CD4-positive, alpha-beta T cell (primary cell): ENCODE measurements at regions not wholly inside any gene's neighbourhood (a gene's known extent, or its start where the extent isn't known, plus 50 kb on each side); places are given as distances from the start of the nearest gene placed in this dataset.
A peak's percentile ranks its signal among the peaks of the same experiment; 100 is the strongest.
"Not testable (repeated sequence)": the region's sequence is repeated elsewhere in the genome, so short reads cannot be mapped to it uniquely, and the experiment has no call there.

Source experiments
- ATAC-seq: fragments of 200-7000 bp; cut with Tn5 transposase; one replicate; pipeline ENCODE4 v1.10.0; 2022; ENCODE audit warnings: mild to moderate bottlenecking; ENCODE audit not compliant: poor library complexity
- CTCF ChIA-PET: fragments of 350-600 bp; sonication (Branson Sonifier 250); formaldehyde crosslinking; loops from one replicate; lab custom pipeline; 2021; ENCODE audit warnings: antibody characterized with exemption, inconsistent platforms; lab: Charles Lee
- POLR2A ChIA-PET: fragments of 350-600 bp; sonication (Branson Sonifier 250); formaldehyde crosslinking; loops from one replicate; lab custom pipeline; 2021; ENCODE audit warnings: antibody characterized with exemption, inconsistent platforms; lab: Charles Lee
- DNase-seq, 14 experiments: peaks; one replicate each; pipeline ENCODE4 v3.0.0-alpha.2; 2013 to 2020; ENCODE audit warnings: mixed read lengths in 2 of 14
- H3K27ac ChIP-seq, 2 donors: one replicate each; pipeline versions ENCODE4 v1.5.1 to v1.7.0; 2013; ENCODE audit warnings: low read length in 2 of 2, low read depth in 1 of 2, mild to moderate bottlenecking in 1 of 2
- H3K27me3 ChIP-seq, 2 experiments: 1 replicate in 1 of 2; 2 replicates in 1 of 2; pipeline versions ENCODE4 v1.6.1 to v1.7.0; 2013; ENCODE audit warnings: low read length in 2 of 2, control low read depth in 1 of 2, mild to moderate bottlenecking in 1 of 2, moderate library complexity in 1 of 2; ENCODE audit not compliant: insufficient read depth in 2 of 2, control insufficient read depth in 1 of 2
- H3K36me3 ChIP-seq: one replicate; pipeline ENCODE4 v1.6.1; 2013; ENCODE audit warnings: low read length, control low read depth; ENCODE audit not compliant: insufficient read depth
- H3K4me1 ChIP-seq: one replicate; pipeline ENCODE4 v1.6.1; 2013; ENCODE audit warnings: low read length, control low read depth; ENCODE audit not compliant: insufficient read depth
- H3K4me3 ChIP-seq: one replicate; pipeline ENCODE4 v1.5.1; 2013; ENCODE audit warnings: mild to moderate bottlenecking, low read length, moderate library complexity
- H3K9me3 ChIP-seq, 2 experiments: 1 replicate in 1 of 2; 2 replicates in 1 of 2; pipeline versions ENCODE4 v1.6.1 to v1.7.0; 2013; ENCODE audit warnings: low read length in 2 of 2, mild to moderate bottlenecking in 2 of 2, control low read depth in 1 of 2, moderate library complexity in 1 of 2; ENCODE audit not compliant: control insufficient read depth in 1 of 2, insufficient read depth in 1 of 2
- H3K27ac Mint-ChIP-seq: one replicate; pipeline ENCODE4 v1.8.0; 2020; ENCODE audit warnings: mixed read lengths
- H3K27me3 Mint-ChIP-seq: one replicate; pipeline ENCODE4 v1.8.0; 2021; ENCODE audit warnings: mixed read lengths
- H3K36me3 Mint-ChIP-seq: one replicate; pipeline ENCODE4 v1.8.0; 2021; ENCODE audit warnings: low read depth, mixed read lengths
- H3K4me1 Mint-ChIP-seq: one replicate; pipeline ENCODE4 v1.8.0; 2021; ENCODE audit warnings: low read depth, mixed read lengths
- H3K4me3 Mint-ChIP-seq: one replicate; pipeline ENCODE4 v1.8.0; 2020; ENCODE audit warnings: mild to moderate bottlenecking, mixed read lengths
- H3K9me3 Mint-ChIP-seq: one replicate; pipeline ENCODE4 v1.8.0; 2020; ENCODE audit warnings: mixed read lengths
- intact Hi-C, 2 experiments: fragments of 100-400 bp; cut with DNase I in 1 of 2; cut with micrococcal nuclease in 1 of 2; formaldehyde crosslinking; loops; one replicate each; pipeline versions ENCODE4 v1.15.1 to v1.9.0; 2023 to 2025; cut with DNase I, micrococcal nuclease
- TF ChIP-seq, protein P1 (sequence below): fragments of 200-600 bp; IDR thresholded peaks from one replicate; pipeline ENCODE4 v1.8.0; 2022; ENCODE audit warnings: antibody characterized with exemption, mild to moderate bottlenecking

DNA sequence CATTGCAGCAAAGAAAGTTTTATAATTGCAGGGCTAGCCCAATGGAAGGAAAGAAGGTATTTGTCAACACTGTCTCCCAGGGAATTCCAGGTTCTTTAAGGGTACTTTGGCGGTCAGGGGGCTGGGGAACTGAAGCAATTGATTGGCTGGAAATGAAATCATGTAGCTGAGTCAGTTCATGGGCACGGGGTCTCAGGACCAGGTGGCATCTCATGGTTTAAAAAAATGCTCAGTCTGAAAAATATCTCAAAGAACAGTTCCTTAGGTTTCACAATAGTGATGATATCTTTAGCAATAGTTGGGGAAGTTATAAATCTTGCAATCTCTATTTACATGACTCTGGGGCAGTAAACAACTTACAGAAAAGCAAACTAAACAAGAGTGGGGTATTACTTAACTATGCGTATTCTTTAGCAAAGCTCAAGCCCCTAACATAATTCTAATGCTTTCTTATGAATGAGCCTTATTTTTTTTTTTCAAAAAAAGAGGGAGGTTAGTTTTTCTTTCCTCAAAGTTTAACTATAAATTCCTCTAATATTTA is 376.9 kb upstream of the NRG3 start:
- TF ChIP-seq, protein P1, sequence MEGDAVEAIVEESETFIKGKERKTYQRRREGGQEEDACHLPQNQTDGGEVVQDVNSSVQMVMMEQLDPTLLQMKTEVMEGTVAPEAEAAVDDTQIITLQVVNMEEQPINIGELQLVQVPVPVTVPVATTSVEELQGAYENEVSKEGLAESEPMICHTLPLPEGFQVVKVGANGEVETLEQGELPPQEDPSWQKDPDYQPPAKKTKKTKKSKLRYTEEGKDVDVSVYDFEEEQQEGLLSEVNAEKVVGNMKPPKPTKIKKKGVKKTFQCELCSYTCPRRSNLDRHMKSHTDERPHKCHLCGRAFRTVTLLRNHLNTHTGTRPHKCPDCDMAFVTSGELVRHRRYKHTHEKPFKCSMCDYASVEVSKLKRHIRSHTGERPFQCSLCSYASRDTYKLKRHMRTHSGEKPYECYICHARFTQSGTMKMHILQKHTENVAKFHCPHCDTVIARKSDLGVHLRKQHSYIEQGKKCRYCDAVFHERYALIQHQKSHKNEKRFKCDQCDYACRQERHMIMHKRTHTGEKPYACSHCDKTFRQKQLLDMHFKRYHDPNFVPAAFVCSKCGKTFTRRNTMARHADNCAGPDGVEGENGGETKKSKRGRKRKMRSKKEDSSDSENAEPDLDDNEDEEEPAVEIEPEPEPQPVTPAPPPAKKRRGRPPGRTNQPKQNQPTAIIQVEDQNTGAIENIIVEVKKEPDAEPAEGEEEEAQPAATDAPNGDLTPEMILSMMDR, result no peak
- no peaks in the 10 kb centered on the region for H3K36me3 Mint-ChIP-seq
- no peak overlapping the region for H3K27ac Mint-ChIP-seq
- H3K4me3 Mint-ChIP-seq, result no peak overlapping the region
- Histone ChIP-seq H3K27ac (no peak overlapping the region), H3K4me1 (no peaks in the 10 kb centered on the region), H3K4me3 (no peak overlapping the region), H3K9me3 (peaks cover 0 to 7% of the 10 kb centered on the region in 2 experiments), H3K36me3 (no peaks in the 10 kb centered on the region), H3K27me3 (no peaks in the 10 kb centered on the region)
- DNase-seq (no peak), ATAC-seq (no peak)
- H3K27me3 Mint-ChIP-seq, result no peaks in the 10 kb centered on the region
- ChIA-PET POLR2A (no interaction called here), CTCF (interaction anchor here (0.5 kb wide), 1 partner anchor 30 kb away, joined by 3 read pairs; no protein-coding TSS in a partner anchor)
- no peaks in the 10 kb centered on the region for H3K9me3 Mint-ChIP-seq
- intact Hi-C loops, result no loop called here
- H3K4me1 Mint-ChIP-seq, result no peaks in the 10 kb centered on the region

DNA sequence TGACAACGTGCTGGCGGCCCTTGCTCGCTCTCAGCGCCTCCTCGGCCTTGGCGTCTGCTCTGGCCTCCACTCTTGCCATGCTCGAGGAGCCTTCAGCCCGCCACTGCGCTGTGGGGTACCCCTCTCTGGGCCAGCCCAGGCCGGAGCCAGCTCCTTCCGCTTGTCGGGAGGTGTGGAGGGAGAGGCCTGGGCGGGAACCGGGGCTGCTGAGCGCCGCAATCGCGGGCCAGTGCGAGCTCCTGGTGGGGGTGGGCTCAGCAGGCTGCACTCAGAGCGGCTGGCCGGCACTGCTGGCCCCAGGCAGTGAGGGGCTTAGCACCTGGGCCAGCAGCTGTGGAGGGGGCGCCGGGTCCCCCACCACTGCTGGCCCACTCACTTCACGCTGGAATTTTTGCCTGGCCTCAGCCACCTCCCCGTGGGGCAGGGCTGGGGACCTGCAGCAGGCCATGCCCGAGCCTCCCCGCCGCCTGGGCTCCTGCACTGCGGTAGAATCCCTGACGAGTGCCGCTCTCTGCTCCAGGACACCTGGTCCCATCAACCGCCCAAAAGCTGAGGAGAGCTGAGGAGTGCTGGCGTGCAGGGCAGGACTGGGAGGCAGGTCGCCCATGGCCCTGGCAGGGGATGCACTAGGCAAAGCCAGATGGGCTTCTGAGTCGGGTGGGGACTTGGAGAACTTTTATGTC is 372.2 kb upstream of the NRG3 start:
- Histone ChIP-seq H3K9me3 (peaks cover 0 to 23% of the 10 kb centered on the region in 2 experiments), H3K4me1 (no peaks in the 10 kb centered on the region), H3K27me3 (no peaks in the 10 kb centered on the region), H3K4me3 (no peak overlapping the region), H3K36me3 (no peaks in the 10 kb centered on the region), H3K27ac (no peak overlapping the region)
- DNase-seq (peak in 1 of 14 experiments; percentile 5), ATAC-seq (no peak)
- H3K9me3 Mint-ChIP-seq, result peaks cover 4% of the 10 kb centered on the region
- H3K27me3 Mint-ChIP-seq, result no peaks in the 10 kb centered on the region
- ChIA-PET CTCF (no interaction called here), POLR2A (no interaction called here)
- intact Hi-C loops, result no loop called here
- TF ChIP-seq, protein P1, result no peak
- no peaks in the 10 kb centered on the region for H3K4me1 Mint-ChIP-seq
- H3K27ac Mint-ChIP-seq, result no peak overlapping the region
- no peak overlapping the region for H3K4me3 Mint-ChIP-seq
- no peaks in the 10 kb centered on the region for H3K36me3 Mint-ChIP-seq

DNA sequence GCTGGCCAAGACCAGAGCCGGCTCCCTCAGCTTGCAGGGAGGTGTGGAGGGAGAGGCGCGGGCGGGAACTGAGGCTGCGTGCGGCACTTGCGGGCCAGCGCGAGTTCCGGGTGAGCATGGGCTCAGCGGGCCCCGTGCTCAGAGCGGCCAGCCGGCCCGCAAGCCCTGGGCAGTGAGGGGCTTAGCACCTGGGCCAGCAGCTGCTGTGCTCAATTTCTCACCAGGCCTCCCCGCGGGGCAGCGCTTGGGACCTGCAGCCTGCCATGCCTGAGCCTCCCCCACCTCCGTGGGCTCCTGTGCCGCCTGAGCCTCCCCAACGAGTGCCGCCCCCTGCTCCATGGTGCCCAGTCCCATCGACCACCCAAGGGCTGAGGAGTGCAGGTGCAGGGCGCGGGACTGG is 369.2 kb upstream of the NRG3 start:
- ATAC-seq, H3K4me1 Mint-ChIP-seq, H3K27ac ChIP-seq, intact Hi-C loops, CTCF ChIA-PET, H3K4me3 Mint-ChIP-seq, H3K27me3 Mint-ChIP-seq, H3K36me3 Mint-ChIP-seq, H3K9me3 Mint-ChIP-seq, POLR2A ChIA-PET, H3K4me3 ChIP-seq, H3K27me3 ChIP-seq, H3K27ac Mint-ChIP-seq, H3K36me3 ChIP-seq, H3K4me1 ChIP-seq: not testable (repeated sequence)
- H3K9me3 ChIP-seq, result peaks cover 11 to 23% of the 10 kb centered on the region in 2 experiments
- DNase-seq, result peak in 1 of 14 experiments; percentile 3
